ENCODE measurements at regions not wholly inside any gene's neighbourhood (a gene's known extent, or its start where the extent isn't known, plus 50 kb on each side); places are given as distances from the start of the nearest gene placed in this dataset.
"Not testable (repeated sequence)": the region's sequence is repeated elsewhere in the genome, so short reads cannot be mapped to it uniquely, and the experiment has no call there.

- TF ChIP-seq, protein P1, sequence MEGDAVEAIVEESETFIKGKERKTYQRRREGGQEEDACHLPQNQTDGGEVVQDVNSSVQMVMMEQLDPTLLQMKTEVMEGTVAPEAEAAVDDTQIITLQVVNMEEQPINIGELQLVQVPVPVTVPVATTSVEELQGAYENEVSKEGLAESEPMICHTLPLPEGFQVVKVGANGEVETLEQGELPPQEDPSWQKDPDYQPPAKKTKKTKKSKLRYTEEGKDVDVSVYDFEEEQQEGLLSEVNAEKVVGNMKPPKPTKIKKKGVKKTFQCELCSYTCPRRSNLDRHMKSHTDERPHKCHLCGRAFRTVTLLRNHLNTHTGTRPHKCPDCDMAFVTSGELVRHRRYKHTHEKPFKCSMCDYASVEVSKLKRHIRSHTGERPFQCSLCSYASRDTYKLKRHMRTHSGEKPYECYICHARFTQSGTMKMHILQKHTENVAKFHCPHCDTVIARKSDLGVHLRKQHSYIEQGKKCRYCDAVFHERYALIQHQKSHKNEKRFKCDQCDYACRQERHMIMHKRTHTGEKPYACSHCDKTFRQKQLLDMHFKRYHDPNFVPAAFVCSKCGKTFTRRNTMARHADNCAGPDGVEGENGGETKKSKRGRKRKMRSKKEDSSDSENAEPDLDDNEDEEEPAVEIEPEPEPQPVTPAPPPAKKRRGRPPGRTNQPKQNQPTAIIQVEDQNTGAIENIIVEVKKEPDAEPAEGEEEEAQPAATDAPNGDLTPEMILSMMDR (conservative IDR thresholded peaks at IDR 0.05 in 1 of 2, IDR thresholded peaks at IDR 0.05 in 1 of 2; ENCODE audit: low read depth in 1 of 2, low read length in 2 of 2): not testable (repeated sequence)
- TF ChIP-seq EZH2 (IDR thresholded peaks at IDR 0.05; ENCODE audit: low read length, missing control alignments): not testable (repeated sequence)
Observed at GRCh38 chr2:111418091-111418875, 297.6 kb downstream of the BCL2L11 start.
